ENCODE measurements at regions not wholly inside any gene's neighbourhood (a gene's known extent, or its start where the extent isn't known, plus 50 kb on each side); places are given as distances from the start of the nearest gene placed in this dataset.

GRCh38 chr20:57899554-57899953, 189.7 kb upstream of the PMEPA1 start:
- Histone ChIP-seq H3K79me1 (ENCODE audit: insufficient read depth, low read depth, low read length, poor library complexity, severe bottlenecking) (no peaks in the 10 kb centered on the region), H3K4ac (ENCODE audit: low read depth, low read length) (no peak overlapping the region), H2BK15ac (ENCODE audit: low read depth, low read length) (no peak overlapping the region), H2AFZ (ENCODE audit: low read length) (no peak overlapping the region), H3K23ac (ENCODE audit: insufficient read length, low read depth, low read length) (no peak overlapping the region), H3K4me1 (ENCODE audit: insufficient read depth, low read length) (no peaks in the 10 kb centered on the region), H3K27ac (ENCODE audit: insufficient read length, low read depth, low read length) (no peak overlapping the region), H2BK12ac (ENCODE audit: insufficient read length, low read depth, low read length) (no peak overlapping the region), H4K91ac (ENCODE audit: insufficient read length, low read depth, low read length) (no peak overlapping the region), H3K14ac (ENCODE audit: insufficient read depth, low read length) (no peak overlapping the region), H3K18ac (ENCODE audit: insufficient read length, low read depth, low read length) (no peak overlapping the region), H4K8ac (replicated peaks; ENCODE audit: insufficient read length, low read depth, low read length) (no peak overlapping the region), H4K5ac (ENCODE audit: insufficient read length, low read depth, low read length) (no peak overlapping the region), H2AK5ac (ENCODE audit: insufficient read length, low read length) (no peak overlapping the region), H2BK120ac (ENCODE audit: low read depth, low read length, poor library complexity, severe bottlenecking) (no peak overlapping the region), H3K4me2 (ENCODE audit: insufficient read depth, insufficient read length, low read length) (no peak overlapping the region), H3T11ph (ENCODE audit: low read length) (no peak overlapping the region), H3K27me3 (ENCODE audit: insufficient read depth, low read length) (no peaks in the 10 kb centered on the region), H4K20me1 (ENCODE audit: control insufficient read depth, insufficient read depth, insufficient read length) (no peaks in the 10 kb centered on the region), H3K23me2 (ENCODE audit: insufficient read length, low read depth, low read length, poor library complexity, severe bottlenecking) (no peaks in the 10 kb centered on the region), H3K9ac (ENCODE audit: extremely low read depth, insufficient read length, low read length) (no peak overlapping the region), H3K56ac (ENCODE audit: insufficient read length, low read depth, low read length) (no peak overlapping the region), H3K79me2 (ENCODE audit: insufficient read depth, low read length) (no peaks in the 10 kb centered on the region), H2BK20ac (ENCODE audit: low read depth, low read length, poor library complexity, severe bottlenecking) (no peak overlapping the region), H2BK5ac (ENCODE audit: insufficient read length, low read length) (no peak overlapping the region), H3K9me3 (ENCODE audit: control insufficient read depth, low read depth, low read length) (no peaks in the 10 kb centered on the region)
- H3K4me3 Mint-ChIP-seq, result no peak overlapping the region
- TF ChIP-seq, protein P1, sequence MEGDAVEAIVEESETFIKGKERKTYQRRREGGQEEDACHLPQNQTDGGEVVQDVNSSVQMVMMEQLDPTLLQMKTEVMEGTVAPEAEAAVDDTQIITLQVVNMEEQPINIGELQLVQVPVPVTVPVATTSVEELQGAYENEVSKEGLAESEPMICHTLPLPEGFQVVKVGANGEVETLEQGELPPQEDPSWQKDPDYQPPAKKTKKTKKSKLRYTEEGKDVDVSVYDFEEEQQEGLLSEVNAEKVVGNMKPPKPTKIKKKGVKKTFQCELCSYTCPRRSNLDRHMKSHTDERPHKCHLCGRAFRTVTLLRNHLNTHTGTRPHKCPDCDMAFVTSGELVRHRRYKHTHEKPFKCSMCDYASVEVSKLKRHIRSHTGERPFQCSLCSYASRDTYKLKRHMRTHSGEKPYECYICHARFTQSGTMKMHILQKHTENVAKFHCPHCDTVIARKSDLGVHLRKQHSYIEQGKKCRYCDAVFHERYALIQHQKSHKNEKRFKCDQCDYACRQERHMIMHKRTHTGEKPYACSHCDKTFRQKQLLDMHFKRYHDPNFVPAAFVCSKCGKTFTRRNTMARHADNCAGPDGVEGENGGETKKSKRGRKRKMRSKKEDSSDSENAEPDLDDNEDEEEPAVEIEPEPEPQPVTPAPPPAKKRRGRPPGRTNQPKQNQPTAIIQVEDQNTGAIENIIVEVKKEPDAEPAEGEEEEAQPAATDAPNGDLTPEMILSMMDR (conservative IDR thresholded peaks at IDR 0.05), result no peak
- no peak for DNase-seq
- H3K4me1 Mint-ChIP-seq, result peaks cover 15 to 29% of the 10 kb centered on the region in 2 experiments
- no peak overlapping the region for H3K27ac Mint-ChIP-seq
- H3K36me3 Mint-ChIP-seq (ENCODE audit: insufficient read depth in 1 of 3, low read depth in 3 of 3), result no peaks in the 10 kb centered on the region
- H3K9me3 Mint-ChIP-seq, result no peaks in the 10 kb centered on the region
- WGBS (ENCODE audit: extremely low coverage, insufficient read length, low lambda C conversion rate), result no CpG with 5 or more reads among the region's 7 CpGs
- H3K27me3 Mint-ChIP-seq (ENCODE audit: low read depth), result peaks cover 5% of the 10 kb centered on the region
